Non-pigmented ciliary epithelial cell (primary cell): ENCODE measurements at regions not wholly inside any gene's neighbourhood (a gene's known extent, or its start where the extent isn't known, plus 50 kb on each side); places are given as distances from the start of the nearest gene placed in this dataset.
"Not testable (repeated sequence)": the region's sequence is repeated elsewhere in the genome, so short reads cannot be mapped to it uniquely, and the experiment has no call there.

Experiments
- DNase-seq: peaks from one replicate; pipeline ENCODE4 v3.0.0-alpha.2; 2010; ENCODE audit warnings: low read depth

- no peak for DNase-seq
Observed at GRCh38 chr13:100811024-100811865, 136.7 kb upstream of the TMTC4 start.

- DNase-seq: no peak
Observed at GRCh38 chr13:100810481-100810880, 135.9 kb upstream of the TMTC4 start.

- no peak for DNase-seq
Observed at GRCh38 chr13:100809856-100810255, 135.3 kb upstream of the TMTC4 start.

GRCh38 chr13:100809129-100809390, 134.5 kb upstream of the TMTC4 start:
- DNase-seq: no peak

- DNase-seq: no peak
Observed at GRCh38 chr13:100808330-100809128, 133.9 kb upstream of the TMTC4 start.

- no peak for DNase-seq
Observed at GRCh38 chr13:100803091-100803490, 128.5 kb upstream of the TMTC4 start.

GRCh38 chr13:100800283-100800875, 125.8 kb upstream of the TMTC4 start:
- DNase-seq: no peak

- DNase-seq: no peak
Observed at GRCh38 chr13:100798739-100799361, 124.3 kb upstream of the TMTC4 start.

- DNase-seq: no peak
Observed at GRCh38 chr13:100797921-100798320, 123.3 kb upstream of the TMTC4 start.

GRCh38 chr13:100796463-100796862, 121.9 kb upstream of the TMTC4 start:
- no peak for DNase-seq

GRCh38 chr13:100794575-100794974, 120.0 kb upstream of the TMTC4 start:
- DNase-seq: no peak

- no peak for DNase-seq
Observed at GRCh38 chr13:100790405-100790804, 115.8 kb upstream of the TMTC4 start.

GRCh38 chr13:100789968-100790367, 115.4 kb upstream of the TMTC4 start:
- DNase-seq: no peak

GRCh38 chr13:100789481-100789880, 114.9 kb upstream of the TMTC4 start:
- no peak for DNase-seq

GRCh38 chr13:100789025-100789424, 114.4 kb upstream of the TMTC4 start:
- no peak for DNase-seq

GRCh38 chr13:100788540-100788939, 113.9 kb upstream of the TMTC4 start:
- no peak for DNase-seq

GRCh38 chr13:100787899-100788298, 113.3 kb upstream of the TMTC4 start:
- DNase-seq: no peak

- not testable (repeated sequence) for DNase-seq
Observed at GRCh38 chr13:100776686-100777085, 102.1 kb upstream of the TMTC4 start.

GRCh38 chr13:100773923-100774663, 99.5 kb upstream of the TMTC4 start:
- DNase-seq: no peak

GRCh38 chr13:100773429-100773828, 98.8 kb upstream of the TMTC4 start:
- no peak for DNase-seq

GRCh38 chr13:100767192-100767591, 92.6 kb upstream of the TMTC4 start:
- DNase-seq: no peak

GRCh38 chr13:100766570-100766969, 92.0 kb upstream of the TMTC4 start:
- DNase-seq: not testable (repeated sequence)
